ENCODE measurements at regions not wholly inside any gene's neighbourhood (a gene's known extent, or its start where the extent isn't known, plus 50 kb on each side); places are given as distances from the start of the nearest gene placed in this dataset.

DNA sequence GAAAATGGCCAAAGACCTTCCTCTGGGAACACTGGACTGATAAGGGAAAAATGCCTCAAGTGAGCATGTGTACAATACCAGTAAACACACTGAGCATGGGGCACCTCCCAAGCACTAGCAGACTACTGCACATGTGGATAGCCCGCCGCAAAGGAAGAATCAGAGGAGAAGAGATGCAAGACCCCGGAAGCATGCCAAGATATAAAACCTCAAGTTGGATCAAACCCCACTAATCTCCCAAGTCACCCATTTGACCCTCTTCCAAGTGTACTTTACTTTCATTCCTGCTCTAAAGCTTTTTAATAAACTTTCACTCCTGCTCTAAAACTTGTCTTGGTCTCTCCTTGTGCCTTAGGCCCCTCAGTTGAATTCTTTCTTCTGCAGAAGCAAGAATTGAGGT lies 121.1 kb upstream of the PLAAT1 start:
- WGBS, 2 donors (ENCODE audit: low coverage in 1 of 2): 60 to 70% methylated on average over 3 of the region's 3 CpGs
- ATAC-seq: no peak
- no peaks in the 10 kb centered on the region for H3K27me3 ChIP-seq
- H3K9me3 ChIP-seq: no peaks in the 10 kb centered on the region
- H3K36me3 ChIP-seq: no peaks in the 10 kb centered on the region
- no peak overlapping the region for H3K27ac ChIP-seq
- TF ChIP-seq POLR2A (IDR thresholded peaks at IDR 0.05) (no peak), POLR2AphosphoS5 (IDR thresholded peaks at IDR 0.05) (no peak), EP300 (IDR thresholded peaks at IDR 0.05) (no peak)
- TF ChIP-seq, protein P1, sequence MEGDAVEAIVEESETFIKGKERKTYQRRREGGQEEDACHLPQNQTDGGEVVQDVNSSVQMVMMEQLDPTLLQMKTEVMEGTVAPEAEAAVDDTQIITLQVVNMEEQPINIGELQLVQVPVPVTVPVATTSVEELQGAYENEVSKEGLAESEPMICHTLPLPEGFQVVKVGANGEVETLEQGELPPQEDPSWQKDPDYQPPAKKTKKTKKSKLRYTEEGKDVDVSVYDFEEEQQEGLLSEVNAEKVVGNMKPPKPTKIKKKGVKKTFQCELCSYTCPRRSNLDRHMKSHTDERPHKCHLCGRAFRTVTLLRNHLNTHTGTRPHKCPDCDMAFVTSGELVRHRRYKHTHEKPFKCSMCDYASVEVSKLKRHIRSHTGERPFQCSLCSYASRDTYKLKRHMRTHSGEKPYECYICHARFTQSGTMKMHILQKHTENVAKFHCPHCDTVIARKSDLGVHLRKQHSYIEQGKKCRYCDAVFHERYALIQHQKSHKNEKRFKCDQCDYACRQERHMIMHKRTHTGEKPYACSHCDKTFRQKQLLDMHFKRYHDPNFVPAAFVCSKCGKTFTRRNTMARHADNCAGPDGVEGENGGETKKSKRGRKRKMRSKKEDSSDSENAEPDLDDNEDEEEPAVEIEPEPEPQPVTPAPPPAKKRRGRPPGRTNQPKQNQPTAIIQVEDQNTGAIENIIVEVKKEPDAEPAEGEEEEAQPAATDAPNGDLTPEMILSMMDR (IDR thresholded peaks at IDR 0.05): no peak
- H3K4me3 ChIP-seq: no peak overlapping the region
- no peaks in the 10 kb centered on the region for H3K4me1 ChIP-seq

DNA sequence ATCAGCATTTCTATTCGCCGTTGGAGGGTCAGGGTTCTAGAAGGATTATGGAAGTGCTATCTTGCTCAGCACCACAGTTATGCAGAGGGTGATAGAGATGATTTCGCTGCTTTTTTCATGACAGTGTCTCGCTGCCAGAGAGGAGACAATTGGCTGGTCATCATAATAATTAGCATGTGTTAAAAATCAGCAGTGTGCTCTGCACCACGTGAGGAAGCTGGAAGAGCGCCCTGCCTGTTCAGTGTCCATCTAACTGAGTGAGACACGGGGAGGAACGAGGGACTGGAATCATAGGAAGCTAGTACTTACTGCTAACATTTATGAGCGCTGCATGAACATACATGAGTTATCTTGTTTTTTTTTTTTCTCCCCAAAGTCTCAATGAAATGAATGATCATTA lies 116.2 kb upstream of the PLAAT1 start:
- TF ChIP-seq EP300 (IDR thresholded peaks at IDR 0.05) (no peak), POLR2A (IDR thresholded peaks at IDR 0.05) (no peak), POLR2AphosphoS5 (IDR thresholded peaks at IDR 0.05) (no peak)
- TF ChIP-seq, protein P1 (IDR thresholded peaks at IDR 0.05): no peak
- no peak for ATAC-seq
- no peak overlapping the region for H3K27ac ChIP-seq
- H3K4me1 ChIP-seq: no peaks in the 10 kb centered on the region
- no peaks in the 10 kb centered on the region for H3K9me3 ChIP-seq
- H3K4me3 ChIP-seq: no peak overlapping the region
- 49 to 60% methylated on average over 6 to 7 of the region's 9 CpGs for WGBS, 2 donors (ENCODE audit: low coverage in 1 of 2)
- H3K36me3 ChIP-seq: no peaks in the 10 kb centered on the region
- no peaks in the 10 kb centered on the region for H3K27me3 ChIP-seq

DNA sequence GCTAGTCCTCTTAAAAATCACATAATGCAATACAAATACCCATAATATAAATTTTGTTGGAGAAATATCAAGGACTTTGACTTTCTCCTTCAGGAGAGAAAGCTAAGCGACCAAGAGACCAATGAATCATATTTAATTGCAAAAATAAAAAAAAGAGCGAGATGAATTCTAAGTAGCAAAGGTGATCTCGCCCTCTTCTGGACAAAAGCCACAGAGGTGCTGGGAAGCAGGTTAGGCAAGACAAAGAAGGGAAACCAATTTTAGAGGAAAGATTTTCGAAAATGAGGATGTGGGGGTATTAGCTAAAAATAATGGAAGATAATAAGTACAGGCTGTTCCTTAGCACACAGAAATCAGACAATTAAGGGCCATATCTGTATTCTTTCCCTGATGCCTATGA lies 111.4 kb upstream of the PLAAT1 start:
- TF ChIP-seq EP300 (IDR thresholded peaks at IDR 0.05) (no peak), POLR2A (IDR thresholded peaks at IDR 0.05) (no peak), POLR2AphosphoS5 (IDR thresholded peaks at IDR 0.05) (no peak)
- TF ChIP-seq, protein P1 (IDR thresholded peaks at IDR 0.05): no peak
- Histone ChIP-seq H3K27me3 (no peaks in the 10 kb centered on the region), H3K4me3 (no peak overlapping the region), H3K9me3 (no peaks in the 10 kb centered on the region), H3K27ac (no peak overlapping the region), H3K4me1 (no peaks in the 10 kb centered on the region), H3K36me3 (no peaks in the 10 kb centered on the region)
- 71 to 83% methylated on average over 3 to 4 of the region's 4 CpGs for WGBS, 2 donors (ENCODE audit: low coverage in 1 of 2)
- ATAC-seq: no peak

DNA sequence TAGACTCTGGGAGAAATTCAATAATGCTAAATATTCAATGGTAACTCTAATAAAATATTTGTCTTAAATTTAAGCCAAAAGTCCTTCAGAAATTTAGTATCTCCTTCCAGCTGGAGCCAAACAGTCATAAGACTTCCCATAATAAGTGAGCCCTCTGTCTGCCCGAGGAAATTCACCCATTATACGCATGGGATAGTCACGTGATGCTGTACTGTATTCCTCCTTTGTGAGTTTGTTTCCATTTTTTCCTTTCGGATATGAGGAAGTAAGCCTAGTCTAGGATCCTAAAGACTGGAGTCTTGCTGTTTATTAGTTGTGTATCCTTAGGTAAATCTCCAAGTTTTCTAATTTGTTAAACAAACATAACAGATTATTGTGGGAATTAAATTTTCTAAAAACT lies 110.4 kb upstream of the PLAAT1 start:
- WGBS, 2 donors (ENCODE audit: low coverage in 1 of 2): 71 to 88% methylated on average over 4 of the region's 4 CpGs
- ATAC-seq: no peak

DNA sequence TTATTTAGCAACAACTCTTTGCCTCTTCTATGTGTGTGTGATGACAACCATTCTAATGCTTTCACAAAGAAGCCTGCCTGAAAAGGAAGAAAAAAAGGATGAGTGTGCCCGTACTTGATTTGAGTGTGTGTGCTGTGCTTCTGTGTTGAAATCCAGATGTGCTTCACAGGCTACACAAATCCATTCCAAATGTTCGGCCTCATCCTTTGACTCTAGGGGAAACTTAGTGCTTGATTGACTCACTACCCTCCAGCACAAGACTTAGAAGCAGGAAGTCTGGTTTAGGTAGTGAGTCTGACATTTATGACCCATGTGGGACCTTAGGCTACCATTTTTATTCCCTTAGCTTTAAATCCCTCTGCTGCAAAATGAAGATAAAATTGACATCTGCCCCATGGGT lies 108.8 kb upstream of the PLAAT1 start:
- Histone ChIP-seq H3K27me3 (no peaks in the 10 kb centered on the region), H3K36me3 (no peaks in the 10 kb centered on the region), H3K4me1 (no peaks in the 10 kb centered on the region), H3K4me3 (no peak overlapping the region), H3K9me3 (no peaks in the 10 kb centered on the region), H3K27ac (no peak overlapping the region)
- WGBS, 2 donors (ENCODE audit: low coverage in 1 of 2): 55 to 56% methylated on average over 2 of the region's 2 CpGs
- no peak for ATAC-seq
- TF ChIP-seq POLR2A (IDR thresholded peaks at IDR 0.05) (no peak), EP300 (IDR thresholded peaks at IDR 0.05) (no peak), POLR2AphosphoS5 (IDR thresholded peaks at IDR 0.05) (no peak)
- TF ChIP-seq, protein P1 (IDR thresholded peaks at IDR 0.05): no peak

More for the DNA sequence above, 110.4 kb upstream of the PLAAT1 start:
- Histone ChIP-seq H3K4me1 (no peaks in the 10 kb centered on the region), H3K4me3 (no peak overlapping the region), H3K36me3 (no peaks in the 10 kb centered on the region), H3K27me3 (no peaks in the 10 kb centered on the region), H3K9me3 (no peaks in the 10 kb centered on the region), H3K27ac (no peak overlapping the region)
- no peak for TF ChIP-seq POLR2AphosphoS5 (IDR thresholded peaks at IDR 0.05)
- no peak for TF ChIP-seq POLR2A (IDR thresholded peaks at IDR 0.05)
- TF ChIP-seq, protein P1 (IDR thresholded peaks at IDR 0.05): no peak
- no peak for TF ChIP-seq EP300 (IDR thresholded peaks at IDR 0.05)
